IPS-NIHi7 (cell line): ENCODE measurements at regions not wholly inside any gene's neighbourhood (a gene's known extent, or its start where the extent isn't known, plus 50 kb on each side); places are given as distances from the start of the nearest gene placed in this dataset.
"Not testable (repeated sequence)": the region's sequence is repeated elsewhere in the genome, so short reads cannot be mapped to it uniquely, and the experiment has no call there.

ENCODE experiments used
- DNase-seq: peaks from one replicate; pipeline ENCODE4 v3.0.0; 2012; ENCODE audit warnings: mixed read lengths; ENCODE audit errors: extremely low spot score

- no peak for DNase-seq
These were observed 1001.7 kb downstream of the BRD1 start for GRCh38 chr22:48825802-48826520.

- DNase-seq: no peak
These were observed 1002.7 kb downstream of the BRD1 start for GRCh38 chr22:48824712-48825651.

DNA sequence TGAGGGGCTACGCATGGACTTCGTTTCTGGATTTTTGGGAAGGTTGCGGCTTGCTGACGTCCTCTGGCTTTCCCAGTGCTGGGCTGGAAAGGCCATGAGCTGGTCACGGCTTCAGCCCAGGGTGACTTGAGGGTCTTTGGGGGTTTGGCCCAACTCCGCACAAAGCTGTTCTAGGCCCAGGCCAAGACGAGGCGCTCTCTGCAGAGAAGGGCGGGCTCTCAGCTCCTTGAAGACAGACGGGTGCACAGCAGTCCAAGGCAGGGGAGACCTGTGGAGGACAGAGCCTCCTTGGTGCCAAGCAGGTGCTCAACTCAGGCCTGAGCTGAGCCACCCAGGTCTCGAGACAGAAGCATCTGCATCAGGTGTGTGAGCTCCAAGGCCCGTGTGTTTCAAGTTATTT lies 1003.7 kb downstream of the BRD1 start:
- DNase-seq: no peak

- DNase-seq: no peak
These were observed 1005.1 kb downstream of the BRD1 start for GRCh38 chr22:48822278-48823233.

DNA sequence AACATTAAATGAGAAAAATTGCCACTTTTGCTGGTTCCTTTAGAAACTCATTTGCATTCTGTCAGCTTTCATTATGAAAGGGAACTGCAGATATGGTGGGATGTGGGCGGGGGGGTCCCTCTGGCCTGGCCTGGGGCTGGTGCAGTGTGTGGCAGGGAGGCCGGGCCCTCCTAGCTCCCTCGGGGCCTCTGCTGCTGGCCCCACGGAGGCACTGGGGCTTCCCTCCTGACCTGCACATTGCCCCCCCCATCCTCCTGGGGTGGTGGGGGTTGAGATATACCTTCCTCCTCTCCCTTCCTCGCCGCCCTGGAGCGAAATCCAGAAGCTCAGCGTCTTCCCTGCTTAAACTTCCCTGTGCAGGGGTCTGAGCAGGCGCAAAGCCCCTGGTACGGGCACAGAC lies 1005.9 kb downstream of the BRD1 start:
- DNase-seq: no peak

- DNase-seq: no peak
These were observed 1006.4 kb downstream of the BRD1 start for GRCh38 chr22:48821346-48821690.

DNA sequence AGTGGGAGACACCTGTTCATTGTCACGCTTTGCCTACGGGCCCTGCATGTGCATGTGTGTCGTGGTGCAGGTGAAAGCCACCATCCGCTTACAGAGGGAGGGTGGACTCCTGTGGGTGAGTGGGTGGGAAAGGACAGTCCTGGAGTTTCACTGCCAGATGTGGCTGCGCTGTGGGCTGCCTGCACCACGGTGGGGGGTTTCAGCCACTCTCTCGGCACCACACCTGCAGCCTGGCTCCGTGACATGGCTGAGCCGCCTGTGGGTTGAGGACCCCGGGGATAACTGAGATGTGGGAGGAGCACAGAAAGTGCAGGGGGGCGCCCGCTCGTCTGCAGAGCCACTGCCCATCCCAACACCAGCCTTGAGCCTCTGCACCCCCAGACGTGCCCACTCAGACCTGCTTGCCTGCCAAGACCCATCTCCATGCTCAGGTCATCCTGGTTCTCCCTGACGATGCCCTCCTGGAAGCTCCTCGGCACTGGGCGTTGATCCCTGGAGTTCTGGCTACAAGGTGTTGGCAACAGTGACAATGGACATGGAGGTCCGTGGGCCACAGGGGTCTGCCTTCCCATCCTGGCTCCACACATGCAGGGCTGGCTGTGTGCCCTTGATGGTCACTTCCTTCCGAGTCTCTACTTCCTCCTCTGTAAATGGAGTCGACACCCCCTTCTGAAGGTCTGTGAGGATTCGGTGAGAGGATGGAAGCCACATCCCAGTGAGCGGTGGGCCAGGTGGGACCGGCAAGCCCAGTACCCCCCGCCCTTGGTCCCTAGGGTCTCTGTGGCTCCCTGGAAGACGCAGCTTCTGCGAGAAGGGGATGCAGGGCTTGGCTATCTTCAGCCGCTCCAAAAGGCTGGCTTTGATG lies 1007.0 kb downstream of the BRD1 start:
- DNase-seq: no peak

DNA sequence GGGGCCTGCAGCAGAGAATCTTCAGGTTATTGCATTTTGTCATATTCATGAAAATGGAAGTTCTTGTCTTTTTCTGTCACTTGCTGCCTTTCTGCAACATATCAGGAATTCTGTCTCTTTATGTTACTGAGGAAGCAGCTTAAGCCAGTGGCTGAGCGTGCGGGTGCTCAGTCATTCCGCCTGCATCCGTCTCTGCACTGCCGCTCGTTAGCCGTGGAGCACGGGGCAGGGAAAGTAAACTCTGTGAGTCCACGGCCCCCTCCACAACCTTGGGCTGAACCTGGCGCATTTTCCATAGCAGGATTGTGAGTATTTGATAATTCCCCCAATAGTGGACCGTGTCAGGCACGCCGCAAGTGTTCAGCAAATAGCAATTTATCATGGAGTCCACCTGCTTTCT lies 1007.7 kb downstream of the BRD1 start:
- no peak for DNase-seq

GRCh38 chr22:48819232-48819631 lies 1008.4 kb downstream of the BRD1 start:
- DNase-seq: no peak

GRCh38 chr22:48817491-48817890 lies 1010.2 kb downstream of the BRD1 start:
- not testable (repeated sequence) for DNase-seq

GRCh38 chr22:48811885-48812284 lies 1015.8 kb downstream of the BRD1 start:
- no peak for DNase-seq

- no peak for DNase-seq
These were observed 1019.4 kb downstream of the BRD1 start for GRCh38 chr22:48808038-48808960.

DNA sequence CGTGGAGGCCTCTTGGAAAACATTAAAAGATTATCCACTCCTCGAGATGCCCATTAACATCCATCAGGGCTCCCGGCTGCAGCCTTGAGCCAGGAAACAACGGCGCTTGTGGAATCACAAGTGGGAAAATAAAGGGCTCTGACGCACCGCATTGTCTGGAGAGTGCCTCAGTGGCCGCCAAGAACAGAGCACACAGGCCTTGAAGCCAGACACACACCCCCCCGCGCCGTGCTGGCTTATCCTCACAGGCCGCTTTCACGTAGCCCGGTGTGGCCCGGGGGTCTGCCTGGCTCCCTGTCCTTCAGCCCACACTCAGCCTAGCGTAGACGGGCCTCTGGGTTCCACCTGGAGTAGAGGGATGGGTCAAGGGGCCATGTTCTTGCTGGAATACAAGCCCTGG lies 1020.5 kb downstream of the BRD1 start:
- no peak for DNase-seq

- no peak for DNase-seq
These were observed 1021.4 kb downstream of the BRD1 start for GRCh38 chr22:48806227-48806781.

DNA sequence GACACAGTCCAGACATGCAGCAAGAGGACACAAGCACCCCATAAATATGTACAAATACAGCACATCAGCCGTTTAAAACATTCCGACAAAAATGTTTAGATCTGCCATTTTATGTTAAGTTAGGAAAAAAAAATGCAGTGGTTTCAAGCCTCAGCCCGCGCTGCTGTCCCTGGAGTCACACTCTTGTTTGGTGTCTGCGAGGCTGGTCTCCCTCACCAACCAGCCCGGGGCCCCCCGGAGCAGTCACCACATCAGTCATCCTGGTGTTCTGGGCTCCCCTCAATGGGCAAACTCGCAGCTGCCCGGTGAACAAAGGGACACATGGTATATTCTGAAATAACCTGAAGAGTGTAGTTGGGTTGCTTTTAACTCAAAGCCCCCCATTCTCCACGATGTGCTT lies 1022.2 kb downstream of the BRD1 start:
- no peak for DNase-seq

DNA sequence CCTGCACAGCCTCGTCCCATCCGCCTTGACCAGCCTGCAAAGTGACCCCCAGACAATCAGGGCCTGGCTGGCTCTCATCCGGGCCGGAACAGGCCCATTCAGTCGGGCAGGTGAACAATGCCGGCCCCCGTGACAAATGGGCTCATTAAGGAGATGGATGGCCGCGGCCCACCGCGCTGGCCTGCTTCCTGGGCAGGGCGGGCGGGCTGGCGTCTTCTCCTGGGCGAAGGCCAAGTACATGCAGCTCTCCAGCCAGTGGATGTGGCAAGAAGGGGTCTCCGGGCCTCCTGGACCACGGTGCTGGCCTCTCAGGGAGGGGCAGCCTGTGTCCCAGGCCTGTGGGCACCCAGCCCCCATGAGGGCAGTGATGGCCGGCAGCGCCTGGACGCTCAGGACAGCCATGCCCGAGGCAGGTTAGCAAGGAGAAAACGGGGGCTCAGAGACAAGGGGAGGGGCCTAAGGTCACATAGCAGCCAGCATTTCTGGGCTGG lies 1022.8 kb downstream of the BRD1 start:
- no peak for DNase-seq

DNA sequence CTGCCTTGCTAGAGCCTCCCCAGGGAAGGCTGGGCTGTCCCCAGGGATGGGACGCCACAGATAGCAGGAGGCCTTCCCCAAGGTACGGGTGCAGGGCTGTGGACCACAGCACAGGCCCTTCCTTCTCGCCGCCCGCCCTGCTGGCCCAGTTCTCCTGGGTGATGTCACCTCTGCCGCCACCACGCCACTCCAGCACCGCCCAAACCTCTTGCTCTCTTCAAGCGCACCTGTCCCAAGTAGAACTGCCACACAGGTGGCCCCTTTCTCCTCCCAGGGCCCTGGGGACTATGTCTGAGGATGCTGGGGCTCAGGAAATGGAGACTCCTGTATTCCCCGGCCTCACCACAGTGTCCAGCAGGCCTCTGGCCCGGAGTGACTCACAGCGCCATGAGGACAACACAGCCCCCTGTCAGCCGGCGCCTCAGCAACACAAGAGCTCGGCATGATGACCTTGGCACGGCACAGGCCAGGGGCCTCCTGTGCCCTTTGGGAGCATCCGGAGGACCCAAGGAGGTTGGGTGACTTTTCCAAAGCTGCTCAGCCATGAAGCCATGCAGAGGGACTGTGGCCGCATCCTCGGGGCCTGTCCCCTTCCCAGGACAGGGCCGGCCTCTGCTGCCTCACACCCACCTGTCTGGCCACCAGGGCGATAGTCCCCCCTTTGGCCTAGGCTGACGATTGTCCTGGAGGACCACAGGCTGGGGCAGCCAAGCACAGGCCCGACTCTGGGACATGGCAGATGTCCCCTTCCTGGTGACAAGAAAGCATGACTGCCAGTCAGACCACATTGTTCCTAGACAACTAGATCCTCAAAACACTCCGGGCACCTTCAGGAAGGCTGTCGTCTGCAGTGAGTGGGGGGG lies 1023.5 kb downstream of the BRD1 start:
- no peak for DNase-seq

- no peak for DNase-seq
These were observed 1024.3 kb downstream of the BRD1 start for GRCh38 chr22:48803171-48803947.
